HG03095 (cell line): ENCODE measurements at regions not wholly inside any gene's neighbourhood (a gene's known extent, or its start where the extent isn't known, plus 50 kb on each side); places are given as distances from the start of the nearest gene placed in this dataset.

Experiments
- ATAC-seq: cut with Tn5 transposase; IDR thresholded peaks from one replicate; pipeline ENCODE4 v1.9.1; 2021; ENCODE audit warnings: moderate library complexity; ENCODE audit not compliant: unreplicated experiment

DNA sequence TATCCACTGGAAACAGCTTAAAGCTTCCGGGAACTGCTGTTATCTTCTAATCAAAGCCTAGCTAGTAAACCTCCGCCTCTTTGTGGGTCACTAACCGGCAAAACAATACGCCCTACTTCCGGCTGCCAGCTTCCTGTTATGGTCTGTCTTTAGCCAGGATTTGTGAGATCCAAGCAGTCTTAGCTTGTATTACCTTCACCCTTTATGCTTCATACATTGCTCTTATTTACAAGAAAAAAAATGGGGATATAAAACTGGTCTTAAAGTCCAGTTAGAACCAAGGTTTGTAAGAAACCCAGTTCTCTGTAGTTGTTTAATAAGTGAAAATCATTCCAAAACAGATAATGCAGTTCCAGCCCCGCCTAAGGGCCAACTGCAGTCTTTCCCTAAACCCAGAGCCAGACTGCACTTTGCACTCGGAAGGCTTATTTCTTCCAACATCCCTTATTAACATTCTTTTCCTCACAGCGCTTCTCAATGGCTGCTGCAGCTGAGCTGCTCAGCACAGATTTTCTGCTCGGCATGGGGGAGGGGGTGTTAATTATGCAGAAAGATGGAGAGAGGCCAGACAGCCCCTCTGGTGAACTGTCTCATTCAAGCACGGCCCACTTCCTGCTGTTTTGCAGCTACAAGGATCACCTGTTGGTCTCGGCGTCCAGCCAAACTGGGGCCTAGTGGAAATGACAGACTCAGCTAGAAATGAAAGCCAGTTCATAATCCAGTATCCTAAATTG lies 368.4 kb downstream of the KLF12 start:
- ATAC-seq = peak; percentile 83

DNA sequence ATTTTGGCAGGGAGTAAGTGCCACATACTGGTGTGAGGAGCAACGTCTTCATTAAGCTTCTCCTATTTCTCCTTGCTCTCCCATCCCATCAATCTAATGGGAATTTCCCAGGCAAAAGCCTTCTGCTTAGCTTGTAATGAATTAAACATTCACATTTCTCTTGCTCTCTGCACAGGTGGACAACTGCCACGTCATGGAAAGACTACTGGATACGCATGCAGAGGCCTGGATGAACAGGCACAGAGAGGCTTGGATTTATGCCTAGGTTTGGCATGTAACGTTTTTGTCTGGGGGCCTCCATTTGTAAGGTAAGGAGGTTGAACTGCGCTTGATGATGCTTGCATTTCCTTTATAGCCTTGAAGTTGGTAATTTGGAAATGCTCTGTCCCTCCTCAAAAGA lies 374.8 kb downstream of the KLF12 start:
- ATAC-seq = no peak

DNA sequence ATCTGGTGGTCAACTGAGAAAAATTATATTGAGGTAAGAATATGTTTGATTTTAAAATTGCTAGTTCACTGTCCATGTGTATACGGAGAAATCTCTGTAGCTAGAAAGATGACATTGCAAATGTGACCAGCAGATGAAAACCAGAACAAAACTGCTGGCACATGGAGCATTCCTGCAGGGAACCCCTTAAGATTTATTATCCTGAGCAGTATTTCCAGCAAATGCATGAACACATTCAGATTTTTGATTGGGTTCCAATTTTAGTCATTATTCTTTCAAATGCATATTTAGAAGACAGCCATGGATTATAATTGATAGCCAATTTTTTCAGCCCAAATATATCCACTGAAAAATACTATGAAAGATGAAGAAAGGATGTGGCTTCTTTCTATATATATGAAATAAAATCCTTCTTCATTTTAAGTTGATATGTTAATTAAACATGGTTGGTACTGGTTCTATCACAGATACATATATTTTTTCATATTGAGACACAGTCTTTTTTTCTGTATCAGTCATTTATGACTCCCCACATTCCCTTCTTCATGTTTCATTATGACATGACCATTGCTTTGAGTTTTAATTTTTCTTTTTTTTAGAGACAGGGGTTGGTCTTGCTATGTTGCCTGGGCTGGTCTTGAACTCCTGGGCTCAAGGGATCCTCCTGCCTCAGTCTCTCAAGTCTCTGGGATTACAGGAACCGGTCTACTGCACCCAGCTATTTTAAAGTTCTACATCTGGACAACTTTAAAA lies 376.5 kb downstream of the KLF12 start:
- ATAC-seq = no peak

DNA sequence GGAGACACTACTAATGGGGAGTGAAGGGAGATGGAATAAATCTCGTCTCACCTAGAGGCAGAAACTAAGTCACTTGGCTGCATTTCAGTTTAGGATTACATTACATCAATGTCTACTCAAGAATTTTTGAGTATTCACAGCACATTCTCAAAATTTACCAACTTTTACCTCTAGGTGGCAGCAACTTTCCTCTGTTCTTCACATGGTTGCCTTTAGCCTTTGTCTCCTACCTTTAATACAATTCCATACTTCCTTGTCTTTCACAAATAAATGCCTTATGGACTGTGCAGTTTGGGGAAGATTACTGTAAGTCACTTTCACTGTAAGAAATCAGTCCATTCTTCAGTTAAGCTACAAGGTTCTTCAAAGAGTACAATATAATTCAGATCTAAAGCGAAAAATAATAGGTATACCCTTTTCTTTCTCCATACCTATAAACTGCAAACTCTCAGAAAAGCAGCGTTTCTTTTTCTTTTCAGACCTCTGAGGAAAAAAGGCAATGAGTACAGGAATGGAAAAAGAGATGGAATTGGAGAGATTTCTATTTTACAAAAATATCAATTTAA lies 379.4 kb downstream of the KLF12 start:
- peak; percentile 76 for ATAC-seq

DNA sequence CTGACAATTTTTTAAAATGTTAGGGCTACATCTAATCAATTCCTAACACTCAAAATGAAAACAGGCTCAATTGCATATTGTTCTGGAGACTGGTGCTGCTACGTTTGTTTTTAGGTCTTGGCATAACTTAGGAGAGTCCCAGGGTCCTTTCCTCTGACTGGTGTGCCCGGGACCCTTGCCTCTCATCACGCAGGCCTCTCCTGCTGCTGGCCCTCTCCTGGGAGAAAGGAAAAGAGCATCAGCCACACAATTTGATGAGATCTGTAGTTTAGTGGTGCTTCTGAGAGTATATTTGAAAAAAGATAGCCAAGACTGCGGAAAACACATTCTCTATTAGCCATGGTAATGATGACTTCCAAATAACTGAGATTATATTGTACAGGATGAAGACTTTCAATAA lies 380.0 kb downstream of the KLF12 start:
- no peak for ATAC-seq

DNA sequence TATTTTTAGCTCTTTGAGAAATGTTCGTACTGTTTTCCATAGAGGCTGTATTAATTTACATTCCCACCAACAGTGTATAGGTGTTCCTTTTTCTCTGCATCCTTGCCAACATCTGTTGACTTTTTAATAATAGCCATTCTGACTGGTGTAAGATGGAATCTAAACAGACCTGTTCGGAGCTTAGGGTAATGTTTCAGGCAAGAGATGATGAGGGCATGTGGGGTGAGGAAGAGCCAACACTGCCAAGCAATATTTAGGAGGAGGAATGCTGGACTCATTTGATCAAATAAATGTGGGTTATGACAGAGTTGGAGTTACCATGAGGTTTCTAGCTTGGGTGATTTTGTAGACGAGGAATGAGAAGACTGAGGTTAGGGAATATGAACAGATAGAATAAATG lies 382.9 kb downstream of the KLF12 start:
- no peak for ATAC-seq

DNA sequence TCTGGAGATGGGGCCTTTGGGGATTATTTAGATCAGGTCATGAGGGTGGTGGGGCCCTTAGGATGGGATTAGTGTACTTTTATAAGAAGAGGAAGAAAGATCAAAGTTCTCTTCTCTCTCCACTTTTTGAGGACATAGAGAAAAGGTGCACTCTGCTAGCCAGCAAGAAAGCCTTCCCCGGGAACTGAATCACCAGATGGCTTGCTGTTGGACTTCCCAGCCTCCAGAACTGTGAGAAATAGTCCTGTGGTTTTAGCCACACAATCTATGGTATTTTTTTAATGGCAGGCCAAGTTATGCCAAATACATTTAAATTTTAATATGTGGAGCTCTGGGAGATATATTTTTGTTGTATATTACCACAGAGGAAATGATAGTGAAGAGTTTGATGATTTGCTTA lies 385.8 kb downstream of the KLF12 start:
- ATAC-seq = no peak

DNA sequence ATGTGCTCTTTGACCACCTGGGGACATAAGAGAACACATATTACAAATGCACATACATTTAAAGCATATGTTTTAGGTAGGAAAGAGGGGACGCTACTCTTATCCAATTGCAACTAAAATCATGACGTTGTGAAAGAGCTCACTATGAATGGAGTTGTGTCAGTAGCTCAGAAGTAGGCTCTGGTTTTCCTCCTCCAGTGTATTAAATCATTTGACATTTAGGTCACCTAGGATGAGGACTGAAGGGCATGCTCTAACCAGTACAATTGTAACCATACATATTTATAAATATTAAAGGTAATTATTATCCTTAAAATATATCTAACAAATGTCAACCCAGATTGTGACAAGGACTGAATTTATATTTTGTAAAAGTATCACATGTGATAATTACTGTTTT lies 389.0 kb downstream of the KLF12 start:
- ATAC-seq = no peak

DNA sequence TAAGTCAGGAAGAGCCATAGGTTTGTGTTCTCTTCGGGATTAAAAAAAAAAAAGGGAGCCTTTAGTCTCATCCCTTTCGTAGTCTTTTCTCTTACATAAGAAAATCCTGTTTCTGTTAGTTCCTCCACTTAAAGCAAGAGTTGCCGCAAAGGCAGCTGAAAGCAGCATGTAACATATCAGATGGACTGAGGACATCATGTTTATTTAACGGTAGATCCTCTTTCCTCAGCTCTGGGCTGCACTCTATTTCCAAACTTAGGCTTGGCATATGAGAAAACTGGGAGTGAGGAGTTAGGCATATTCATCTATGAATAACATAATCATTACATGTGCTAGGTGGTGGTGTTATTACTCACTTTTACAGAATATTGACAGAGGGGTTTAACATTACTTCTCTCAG lies 391.2 kb downstream of the KLF12 start:
- no peak for ATAC-seq

DNA sequence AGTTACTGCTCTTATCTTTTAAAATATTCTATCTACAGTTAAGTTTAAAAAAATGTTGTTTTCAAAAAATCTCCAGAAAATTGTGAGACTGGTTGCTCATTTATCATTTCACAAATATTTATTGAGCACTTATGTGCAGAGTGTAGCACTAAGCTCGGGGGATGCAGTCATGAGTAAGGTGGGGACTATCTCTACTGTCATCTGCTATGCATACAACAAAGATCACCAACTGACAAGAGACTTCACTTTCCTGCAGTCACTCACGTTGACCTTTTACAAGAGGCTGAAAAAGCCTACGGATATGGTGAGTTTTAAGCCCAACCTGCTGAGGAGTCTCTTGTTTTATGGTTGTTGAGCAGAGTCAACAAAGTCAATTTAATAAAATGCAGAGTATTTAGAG lies 392.5 kb downstream of the KLF12 start:
- no peak for ATAC-seq

DNA sequence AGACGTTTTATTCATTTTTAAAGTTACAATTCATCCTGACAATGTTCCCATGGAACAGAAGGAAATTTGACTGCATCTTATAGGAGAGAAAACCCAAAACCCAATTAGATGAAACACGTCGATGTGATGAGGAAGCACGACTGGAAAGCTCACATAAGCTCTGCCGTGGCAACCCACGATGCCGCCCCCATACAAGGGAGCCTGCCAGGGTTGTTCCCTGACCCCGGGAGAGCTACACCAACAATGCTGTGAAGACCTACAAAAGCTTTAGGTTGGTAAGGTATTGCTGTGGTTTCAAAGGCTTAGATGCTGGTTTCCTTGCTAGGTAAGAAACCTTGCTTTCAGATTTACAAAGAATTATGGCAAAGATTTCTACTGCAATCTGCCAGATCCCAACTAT lies 393.1 kb downstream of the KLF12 start:
- no peak for ATAC-seq

DNA sequence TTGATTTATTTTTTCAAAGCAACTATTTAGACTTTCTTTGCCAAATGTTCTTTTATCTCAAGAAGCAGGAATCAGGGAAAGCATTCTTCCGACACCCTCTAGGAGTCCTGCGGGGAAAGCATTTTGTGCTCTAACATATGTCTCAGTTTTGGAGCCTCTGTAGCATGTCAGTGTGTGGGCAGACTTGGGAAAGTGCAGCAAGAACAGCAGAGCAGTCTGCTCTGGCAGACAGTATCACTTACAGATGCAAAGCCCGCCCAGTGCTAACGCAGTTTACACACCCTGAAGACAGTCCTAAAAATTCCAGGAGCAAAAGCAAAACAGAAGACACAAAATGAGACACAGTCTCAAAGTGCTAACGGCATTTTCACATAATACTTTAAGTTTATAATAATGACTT lies 393.5 kb downstream of the KLF12 start:
- no peak for ATAC-seq

DNA sequence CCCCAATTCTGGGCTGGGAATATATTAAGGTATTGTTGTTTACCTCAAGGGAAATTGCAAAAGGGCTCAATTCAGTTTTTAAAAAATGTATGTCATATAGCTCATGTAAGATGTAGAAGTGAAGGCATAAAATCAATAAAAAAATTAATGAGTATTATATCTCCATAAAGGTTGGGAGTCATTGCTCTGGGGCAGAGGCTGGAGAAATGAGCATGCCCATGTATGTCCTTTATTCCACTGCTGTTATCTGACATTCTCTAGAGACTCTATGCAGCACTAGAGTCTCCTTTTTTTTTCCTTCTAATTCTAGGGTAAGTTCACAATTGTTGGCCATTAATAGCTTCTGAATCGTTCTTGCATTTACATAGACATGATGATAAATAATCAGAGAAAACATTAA lies 394.8 kb downstream of the KLF12 start:
- ATAC-seq = no peak

DNA sequence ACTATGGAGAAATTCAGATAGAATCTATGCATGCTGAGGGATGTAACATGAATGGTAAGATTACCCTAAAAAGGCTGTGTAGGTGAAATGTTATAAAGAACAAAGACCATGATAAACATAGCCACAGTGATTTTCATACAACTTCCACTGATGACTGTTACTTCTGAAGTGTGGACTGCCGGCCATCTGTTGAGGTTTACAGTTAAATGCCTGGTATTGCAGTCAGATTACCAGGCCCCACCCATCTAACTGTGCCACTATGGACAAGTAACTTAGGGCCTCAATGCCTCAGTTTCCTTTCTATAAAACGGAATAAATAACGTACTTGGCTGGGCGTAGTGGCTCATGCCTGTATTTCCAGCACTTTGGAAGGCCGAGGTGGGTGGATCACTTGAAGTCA lies 395.6 kb downstream of the KLF12 start:
- ATAC-seq = no peak

DNA sequence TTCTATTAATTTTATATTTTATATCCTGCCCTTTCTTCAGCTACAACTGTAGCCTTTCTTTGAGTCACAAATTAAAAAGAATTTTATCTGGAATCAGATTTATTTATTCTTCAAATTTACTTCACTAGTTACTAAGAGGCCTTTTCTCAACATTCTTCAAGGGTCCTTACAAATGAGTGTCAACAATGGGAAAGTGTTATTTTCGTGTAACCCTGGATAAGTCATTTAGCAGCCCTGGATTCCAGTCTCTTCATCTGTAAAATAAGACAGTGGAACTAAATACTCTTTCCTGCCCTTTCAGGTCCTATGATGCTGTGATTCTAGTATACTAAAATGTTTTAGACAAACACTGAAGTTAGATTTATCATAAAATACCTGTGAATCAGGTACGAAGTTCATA lies 397.0 kb downstream of the KLF12 start:
- no peak for ATAC-seq

DNA sequence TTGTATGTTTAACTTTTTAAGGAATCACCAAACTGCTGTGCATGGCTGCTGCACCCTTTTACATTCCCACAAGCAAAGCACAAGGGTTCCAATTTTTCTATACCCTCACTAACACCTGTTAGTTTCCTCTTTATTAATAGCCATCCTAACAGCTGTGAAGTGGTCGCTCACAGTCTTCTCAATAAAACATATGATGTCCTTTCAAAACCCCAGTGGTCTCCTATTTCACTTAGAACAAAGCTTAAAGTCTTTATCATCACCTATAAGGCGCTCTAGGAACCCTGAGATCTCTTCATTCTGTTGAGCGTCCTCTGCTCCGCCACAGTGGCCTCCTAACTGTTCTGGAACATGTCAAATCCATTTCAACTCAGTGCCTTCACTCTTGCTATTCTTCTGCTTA lies 400.5 kb downstream of the KLF12 start:
- ATAC-seq = no peak

DNA sequence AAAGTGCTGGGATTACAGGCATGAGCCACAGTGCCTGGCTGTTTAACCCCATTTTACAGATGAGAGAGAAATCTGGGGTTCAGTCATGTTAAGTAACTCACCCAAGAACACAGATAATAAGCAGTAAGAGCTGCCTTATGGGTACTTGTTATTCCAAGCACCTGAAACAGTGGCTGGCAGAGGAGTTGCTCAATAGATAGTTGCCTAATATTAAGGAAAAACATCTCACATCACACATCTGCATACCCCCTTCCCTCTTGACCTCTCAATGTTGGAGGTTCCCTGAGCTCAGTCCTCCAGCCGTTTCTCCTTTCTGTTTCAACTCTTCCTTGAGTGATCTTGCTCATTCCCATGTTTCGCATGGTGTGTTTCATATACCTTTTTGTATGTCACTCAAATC lies 401.9 kb downstream of the KLF12 start:
- ATAC-seq = no peak

DNA sequence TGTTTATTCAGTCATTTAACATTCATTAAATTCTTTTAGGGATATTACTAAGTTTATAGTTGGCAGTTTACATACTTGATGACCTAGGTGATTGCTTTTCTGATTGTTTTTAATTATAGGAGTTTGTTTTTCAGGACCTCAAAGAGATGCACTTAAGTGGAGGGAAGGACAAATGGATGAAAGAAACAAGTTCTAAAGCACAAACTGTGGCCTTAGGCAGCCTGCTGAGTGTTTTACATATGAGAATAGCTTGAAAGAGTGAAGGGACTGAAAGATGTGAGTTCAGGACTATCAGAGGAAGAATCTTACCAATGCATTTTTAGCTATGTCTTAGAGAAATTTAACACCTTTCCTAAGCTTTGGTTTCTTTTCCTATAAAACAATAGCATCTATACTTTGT lies 402.6 kb downstream of the KLF12 start:
- ATAC-seq = no peak

DNA sequence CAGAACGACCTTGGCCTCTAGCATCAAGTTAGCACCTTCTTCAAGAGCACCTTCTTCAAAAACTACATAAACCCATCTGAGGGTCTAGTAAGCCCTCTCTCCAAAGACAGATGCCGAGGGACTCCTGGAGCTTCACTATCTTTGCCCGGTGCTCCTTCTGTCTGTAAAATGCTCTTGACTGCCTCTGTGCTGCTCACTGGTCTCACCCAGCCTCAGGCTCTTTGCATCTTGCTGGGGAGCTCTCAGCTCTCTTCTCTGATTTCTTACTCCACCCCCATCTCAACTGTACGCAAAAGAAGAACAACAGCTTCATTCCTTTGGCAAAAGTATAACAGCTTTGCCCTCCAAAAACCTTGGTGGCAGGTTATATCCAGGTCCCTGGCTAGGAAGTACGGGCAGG lies 404.2 kb downstream of the KLF12 start:
- ATAC-seq = no peak

DNA sequence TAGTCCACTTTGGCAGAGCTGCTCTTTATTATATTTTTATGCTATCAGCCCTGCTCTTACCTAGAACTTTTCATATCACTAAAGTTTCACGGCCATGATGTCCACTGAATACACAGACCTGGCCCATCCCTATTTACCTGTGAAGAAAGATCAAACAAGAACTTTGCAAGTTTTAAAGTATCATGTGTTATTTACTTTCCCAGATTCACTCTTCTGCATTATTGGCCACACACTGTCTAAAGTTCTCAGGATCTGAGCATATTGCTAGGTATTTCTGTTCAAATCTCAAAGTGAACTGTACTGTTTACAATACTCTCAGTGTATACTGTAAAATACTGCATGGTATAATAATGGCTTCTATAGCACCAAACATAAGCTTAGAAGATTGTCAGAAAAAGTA lies 405.2 kb downstream of the KLF12 start:
- ATAC-seq = no peak

DNA sequence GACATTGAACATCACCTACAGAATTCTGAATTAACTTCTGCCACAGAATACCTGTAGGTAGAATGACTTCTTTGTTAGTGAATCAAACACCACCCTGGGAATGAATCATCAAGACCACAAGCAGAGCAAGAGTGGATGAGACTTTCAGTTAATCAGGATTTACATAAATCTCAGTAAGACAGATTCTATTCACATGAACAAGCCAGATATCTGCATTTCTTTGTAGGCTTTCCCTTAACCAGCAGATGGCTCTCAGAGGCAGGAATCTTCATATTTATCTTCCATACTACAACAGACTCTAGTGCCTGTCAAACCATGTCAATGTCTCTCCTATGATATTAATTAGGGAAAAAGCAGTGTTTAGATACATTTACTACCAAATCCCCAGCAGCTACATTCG lies 412.1 kb downstream of the KLF12 start:
- peak; percentile 86 for ATAC-seq

DNA sequence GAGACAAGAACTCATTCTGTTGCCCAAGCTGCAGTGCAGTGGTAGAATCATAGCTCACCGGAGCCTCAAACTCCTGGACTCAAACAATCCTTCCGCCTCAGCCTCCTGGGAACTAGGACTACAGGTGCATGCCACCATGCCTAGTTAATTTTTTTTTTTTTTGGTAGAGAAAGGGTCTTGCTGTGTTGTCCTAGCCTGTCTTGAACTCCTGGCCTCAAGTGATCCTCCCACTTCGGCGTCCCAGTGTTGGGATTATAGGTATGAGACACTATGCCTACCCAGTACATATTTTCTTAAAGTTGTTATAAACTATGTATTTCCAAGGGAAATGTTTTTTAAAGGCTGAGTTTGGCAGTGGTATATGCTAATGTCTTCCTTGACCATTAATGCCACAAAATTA lies 412.6 kb downstream of the KLF12 start:
- no peak for ATAC-seq
